Stimulated activated CD8-positive, alpha-beta memory T cell treated with anti-CD3 and anti-CD28 coated beads, Interleukin-15, amount 100 ng/mL, for 24 hours (primary cell): ENCODE measurements at regions not wholly inside any gene's neighbourhood (a gene's known extent, or its start where the extent isn't known, plus 50 kb on each side); places are given as distances from the start of the nearest gene placed in this dataset.

Experiments
- DNase-seq: peaks from one replicate; pipeline ENCODE4 v3.0.0-alpha.2; 2020; ENCODE audit warnings: low read depth

GRCh38 chr21:38556390-38556789, 58.1 kb upstream of the ERG start:
- no peak for DNase-seq

GRCh38 chr21:38561205-38561604, 62.9 kb upstream of the ERG start:
- DNase-seq = no peak

- DNase-seq = no peak
Observed at GRCh38 chr21:38561613-38562581, 63.6 kb upstream of the ERG start.

- DNase-seq = no peak
Observed at GRCh38 chr21:38567335-38567969, 69.2 kb upstream of the ERG start.

GRCh38 chr21:38567970-38568360, 69.7 kb upstream of the ERG start:
- DNase-seq = no peak

- DNase-seq = no peak
Observed at GRCh38 chr21:38569733-38570132, 71.5 kb upstream of the ERG start.

- no peak for DNase-seq
Observed at GRCh38 chr21:38570596-38570995, 72.3 kb upstream of the ERG start.

- no peak for DNase-seq
Observed at GRCh38 chr21:38574895-38575575, 76.8 kb upstream of the ERG start.

GRCh38 chr21:38577887-38578286, 79.6 kb upstream of the ERG start:
- no peak for DNase-seq

GRCh38 chr21:38590449-38591217, 92.4 kb upstream of the ERG start:
- DNase-seq = no peak

GRCh38 chr21:38591218-38591537, 92.9 kb upstream of the ERG start:
- DNase-seq = no peak

GRCh38 chr21:38596264-38597042, 98.2 kb upstream of the ERG start:
- DNase-seq = no peak

- no peak for DNase-seq
Observed at GRCh38 chr21:38597421-38597820, 99.1 kb upstream of the ERG start.

GRCh38 chr21:38598413-38598812, 100.1 kb upstream of the ERG start:
- no peak for DNase-seq

GRCh38 chr21:38599381-38599975, 101.2 kb upstream of the ERG start:
- DNase-seq = no peak

- DNase-seq = no peak
Observed at GRCh38 chr21:38600106-38600505, 101.8 kb upstream of the ERG start.

GRCh38 chr21:38605236-38605635, 107.0 kb upstream of the ERG start:
- no peak for DNase-seq

- DNase-seq = no peak
Observed at GRCh38 chr21:38609580-38609979, 111.3 kb upstream of the ERG start.

- no peak for DNase-seq
Observed at GRCh38 chr21:38610623-38611251, 112.5 kb upstream of the ERG start.

GRCh38 chr21:38611277-38611676, 113.0 kb upstream of the ERG start:
- DNase-seq = no peak

GRCh38 chr21:38613686-38614085, 115.4 kb upstream of the ERG start:
- no peak for DNase-seq
